ENCODE measurements at regions not wholly inside any gene's neighbourhood (a gene's known extent, or its start where the extent isn't known, plus 50 kb on each side); places are given as distances from the start of the nearest gene placed in this dataset.

GRCh38 chr7:17405786-17406185 lies 107.3 kb downstream of the AHR start:
- TF ChIP-seq POLR2A (IDR thresholded peaks at IDR 0.05; ENCODE audit: extremely low read depth, insufficient read length), result no peak
- no peak for TF ChIP-seq CTCF (IDR thresholded peaks at IDR 0.05; ENCODE audit: low read depth, low read length)
- TF ChIP-seq MAX (IDR thresholded peaks at IDR 0.05; ENCODE audit: low read depth, low read length), result no peak
- TF ChIP-seq MYC (IDR thresholded peaks at IDR 0.05; ENCODE audit: low read depth, low read length), result no peak

Data from NB4 (cell line).